Panc1 (cell line): ENCODE measurements at regions not wholly inside any gene's neighbourhood (a gene's known extent, or its start where the extent isn't known, plus 50 kb on each side); places are given as distances from the start of the nearest gene placed in this dataset.

Experiments used
- CTCF ChIP-seq: fragments of 450-650 bp; IDR thresholded peaks from 2 replicates; pipeline ENCODE4 v1.5.1; 2017; ENCODE audit warnings: mild to moderate bottlenecking
- POLR2AphosphoS5 ChIP-seq: IDR thresholded peaks from 2 replicates; pipeline ENCODE4 v1.6.1; 2012; ENCODE audit warnings: mild to moderate bottlenecking, low read depth, low read length, moderate library complexity

- no peak for TF ChIP-seq CTCF
- no peak for TF ChIP-seq POLR2AphosphoS5
These were observed 90.0 kb upstream of the EXOC1L start for GRCh38 chr4:55729351-55730279.
